Nephron progenitor cell (in vitro differentiated cells): ENCODE measurements at regions not wholly inside any gene's neighbourhood (a gene's known extent, or its start where the extent isn't known, plus 50 kb on each side); places are given as distances from the start of the nearest gene placed in this dataset.
"Not testable (repeated sequence)": the region's sequence is repeated elsewhere in the genome, so short reads cannot be mapped to it uniquely, and the experiment has no call there.

Experiments
- DNase-seq: peaks from one replicate; pipeline ENCODE4 v3.0.0; 2021
- H3K27ac Mint-ChIP-seq: 2 replicates; pipeline ENCODE4 v1.8.0; 2021; ENCODE audit warnings: mild to moderate bottlenecking, moderate library complexity, mixed read lengths
- H3K27me3 Mint-ChIP-seq: 2 replicates; pipeline ENCODE4 v1.8.0; 2021; ENCODE audit warnings: mild to moderate bottlenecking, low read depth, mixed read lengths; ENCODE audit not compliant: poor library complexity
- H3K36me3 Mint-ChIP-seq: 2 replicates; pipeline ENCODE4 v1.8.0; 2021; ENCODE audit warnings: low read depth, mixed read lengths
- H3K4me1 Mint-ChIP-seq: 2 replicates; pipeline ENCODE4 v1.8.0; 2021; ENCODE audit warnings: mixed read lengths
- H3K4me3 Mint-ChIP-seq: 2 replicates; pipeline ENCODE4 v1.8.0; 2021; ENCODE audit warnings: mild to moderate bottlenecking, moderate library complexity, mixed read lengths
- H3K9me3 Mint-ChIP-seq: 2 replicates; pipeline ENCODE4 v1.8.0; 2021; ENCODE audit warnings: mild to moderate bottlenecking, moderate library complexity, mixed read lengths
- CTCF ChIP-seq: fragments of 200-600 bp; sonication (generic); IDR thresholded peaks from 2 replicates; pipeline ENCODE4 v1.5.0; 2021; ENCODE audit warnings: antibody characterized with exemption

- H3K27me3 Mint-ChIP-seq: no peaks in the 10 kb centered on the region
- peak overlapping the region; percentile 44 for H3K4me3 Mint-ChIP-seq
- H3K36me3 Mint-ChIP-seq: no peaks in the 10 kb centered on the region
- peak; percentile 37 for DNase-seq
- H3K9me3 Mint-ChIP-seq: peaks cover 11% of the 10 kb centered on the region
- peak overlapping the region; percentile 91 for H3K27ac Mint-ChIP-seq
- peaks cover 37% of the 10 kb centered on the region for H3K4me1 Mint-ChIP-seq
- TF ChIP-seq CTCF: peak; percentile 41
These were observed 157.3 kb upstream of the PLXNC1 start for GRCh38 chr12:93990832-93991803.

- DNase-seq: no peak
- Mint-ChIP-seq H3K27ac (peak overlapping the region; percentile 91), H3K27me3 (no peaks in the 10 kb centered on the region), H3K4me3 (no peak overlapping the region), H3K9me3 (peaks cover 6% of the 10 kb centered on the region), H3K36me3 (no peaks in the 10 kb centered on the region), H3K4me1 (peaks cover 37% of the 10 kb centered on the region)
- no peak for TF ChIP-seq CTCF
These were observed 156.4 kb upstream of the PLXNC1 start for GRCh38 chr12:93991829-93992461.

DNA sequence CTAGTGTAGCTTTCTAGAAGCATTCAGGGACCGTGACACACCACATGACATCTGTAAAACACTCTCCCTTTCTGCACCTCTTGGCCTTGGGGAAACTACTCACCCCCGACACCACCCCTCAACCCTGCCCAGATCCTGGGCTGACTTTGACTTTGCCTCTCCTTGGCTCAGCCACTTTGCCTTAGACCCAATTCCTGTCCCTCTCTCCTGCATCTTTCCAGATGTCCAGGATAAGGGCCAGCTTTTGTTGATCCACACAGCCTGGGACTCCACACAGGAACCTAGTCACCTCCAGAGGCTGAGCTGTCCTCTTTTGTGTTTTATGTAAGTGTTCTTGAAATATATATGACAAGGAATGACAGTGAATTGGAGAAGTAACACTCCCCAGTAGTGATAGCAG, 153.7 kb upstream of the PLXNC1 start:
- no peak for TF ChIP-seq CTCF
- Mint-ChIP-seq H3K4me3 (no peak overlapping the region), H3K9me3 (peaks cover 21% of the 10 kb centered on the region), H3K27me3 (no peaks in the 10 kb centered on the region), H3K4me1 (peaks cover 36% of the 10 kb centered on the region), H3K27ac (no peak overlapping the region), H3K36me3 (peaks cover 10% of the 10 kb centered on the region)
- DNase-seq: no peak

DNA sequence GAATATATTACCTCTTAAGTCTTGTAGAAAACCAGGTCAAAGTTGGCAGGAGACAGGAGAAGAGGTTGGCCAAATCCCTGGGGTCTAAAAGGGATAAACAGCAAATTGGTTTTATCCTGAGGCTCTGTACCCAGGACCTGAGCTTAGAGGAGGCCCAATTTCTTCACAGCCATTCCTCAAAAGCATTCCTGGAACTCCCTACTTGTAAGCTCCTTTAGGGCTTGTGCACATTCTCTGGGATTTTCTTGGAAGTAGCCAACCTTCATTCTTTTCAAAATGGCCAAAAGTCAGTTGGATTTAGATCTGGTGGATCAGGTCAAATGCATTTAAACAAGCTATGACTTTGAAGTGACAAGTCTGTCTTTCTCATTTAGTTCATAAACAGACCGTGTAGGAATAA, 152.1 kb upstream of the PLXNC1 start:
- no peak for DNase-seq
- H3K27me3 Mint-ChIP-seq: no peaks in the 10 kb centered on the region

GRCh38 chr12:94001691-94002090, 146.7 kb upstream of the PLXNC1 start:
- Mint-ChIP-seq H3K36me3 (peaks cover 16% of the 10 kb centered on the region), H3K4me3 (no peak overlapping the region), H3K27me3 (no peaks in the 10 kb centered on the region), H3K4me1 (no peaks in the 10 kb centered on the region), H3K27ac (no peak overlapping the region), H3K9me3 (peaks cover 60% of the 10 kb centered on the region)
- no peak for DNase-seq
- no peak for TF ChIP-seq CTCF

More for the DNA sequence above, 152.1 kb upstream of the PLXNC1 start:
- no peak overlapping the region for H3K4me3 Mint-ChIP-seq
- peaks cover 20% of the 10 kb centered on the region for H3K4me1 Mint-ChIP-seq
- no peak overlapping the region for H3K27ac Mint-ChIP-seq
- TF ChIP-seq CTCF: no peak
- peaks cover 10% of the 10 kb centered on the region for H3K36me3 Mint-ChIP-seq
- peaks cover 22% of the 10 kb centered on the region for H3K9me3 Mint-ChIP-seq

DNA sequence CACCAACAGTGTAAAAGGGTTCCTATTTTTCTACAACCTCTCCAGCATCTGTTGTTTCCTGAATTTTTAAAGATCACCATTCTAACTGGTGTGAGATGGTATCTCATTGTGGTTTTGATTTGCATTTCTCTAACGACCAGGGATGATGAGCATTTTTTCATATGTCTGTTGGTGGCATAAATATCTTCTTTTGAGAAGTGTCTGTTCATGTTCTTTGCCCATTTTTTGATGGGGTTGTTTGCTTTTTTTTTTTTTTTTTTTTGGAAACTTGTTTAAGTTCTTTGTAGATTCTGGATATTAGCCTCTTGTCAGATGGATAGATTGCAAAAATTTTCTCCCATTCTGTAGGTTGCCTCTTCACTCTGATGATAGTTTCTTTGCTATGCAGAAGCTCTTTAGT, 145.5 kb upstream of the PLXNC1 start:
- H3K4me3 Mint-ChIP-seq, H3K27me3 Mint-ChIP-seq, H3K4me1 Mint-ChIP-seq, DNase-seq, H3K27ac Mint-ChIP-seq: not testable (repeated sequence)
- Mint-ChIP-seq H3K9me3 (peaks cover 59% of the 10 kb centered on the region), H3K36me3 (peaks cover 19% of the 10 kb centered on the region)

DNA sequence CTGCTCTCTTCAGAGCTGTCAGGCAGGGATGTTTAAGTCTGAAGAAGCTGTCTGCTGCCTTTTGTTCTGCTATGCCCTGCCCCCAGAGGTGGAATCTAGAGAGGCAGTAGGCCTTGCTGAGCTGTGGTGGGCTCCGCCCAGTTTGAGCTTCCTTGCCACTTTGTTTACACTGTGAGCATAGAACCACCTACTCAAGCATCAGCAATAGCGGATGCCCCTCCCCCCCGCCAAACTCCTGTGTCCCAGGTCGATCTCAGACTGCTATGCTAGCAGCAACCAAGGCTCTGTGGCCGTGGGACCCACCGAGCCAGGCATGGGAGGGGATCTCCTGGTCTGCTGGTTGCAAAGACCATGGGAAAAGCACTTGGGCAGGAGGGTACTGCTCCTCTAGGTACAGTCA, 140.5 kb upstream of the PLXNC1 start:
- H3K27ac Mint-ChIP-seq, H3K4me1 Mint-ChIP-seq, DNase-seq, H3K36me3 Mint-ChIP-seq, H3K4me3 Mint-ChIP-seq, H3K27me3 Mint-ChIP-seq: not testable (repeated sequence)
- H3K9me3 Mint-ChIP-seq: peaks cover 38% of the 10 kb centered on the region
